GM18526 (cell line): ENCODE measurements at regions not wholly inside any gene's neighbourhood (a gene's known extent, or its start where the extent isn't known, plus 50 kb on each side); places are given as distances from the start of the nearest gene placed in this dataset.

ENCODE experiments used
- POLR2A ChIP-seq: IDR thresholded peaks from 3 replicates; pipeline ENCODE4 v1.6.1; 2011; ENCODE audit not compliant: insufficient read length; ENCODE audit errors: extremely low read depth

DNA sequence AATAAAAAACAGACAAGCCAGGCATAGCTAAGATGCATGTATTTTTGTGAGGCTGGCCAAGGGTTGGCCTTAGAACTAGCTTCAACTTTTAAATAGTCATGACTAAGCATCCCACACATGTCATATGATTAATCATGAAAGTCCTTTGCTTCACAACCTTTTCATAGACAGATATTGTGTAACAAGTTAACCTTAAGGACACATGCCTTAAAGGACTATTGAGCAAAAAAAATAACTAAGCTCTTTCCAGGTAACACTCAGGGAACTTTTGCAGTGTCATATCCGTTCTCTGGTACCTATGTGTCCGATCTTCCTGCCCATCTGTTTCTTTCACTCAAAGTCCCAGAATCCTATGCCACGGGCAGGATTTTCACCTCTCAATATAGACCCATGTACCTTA lies 498.4 kb downstream of the STK39 start:
- TF ChIP-seq POLR2A: no peak

DNA sequence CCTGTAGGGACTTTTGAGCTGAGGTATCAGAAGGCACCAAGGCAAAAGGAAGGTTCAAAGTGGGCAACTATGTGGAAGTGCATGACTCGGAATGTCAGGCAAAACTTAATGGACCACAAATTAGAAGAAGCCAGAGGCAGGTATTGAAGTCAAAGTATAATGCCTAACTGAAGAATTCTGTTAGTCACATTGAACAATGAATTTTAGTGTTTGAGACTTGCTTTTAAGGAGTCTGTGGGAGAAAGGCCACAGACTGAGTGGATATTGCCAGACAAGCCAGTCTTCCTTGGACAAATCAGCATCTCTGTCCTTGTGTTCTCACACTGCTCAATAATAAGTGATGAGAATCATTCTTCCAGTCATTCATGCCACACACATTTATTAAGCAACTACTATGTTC lies 498.9 kb downstream of the STK39 start:
- TF ChIP-seq POLR2A: no peak

DNA sequence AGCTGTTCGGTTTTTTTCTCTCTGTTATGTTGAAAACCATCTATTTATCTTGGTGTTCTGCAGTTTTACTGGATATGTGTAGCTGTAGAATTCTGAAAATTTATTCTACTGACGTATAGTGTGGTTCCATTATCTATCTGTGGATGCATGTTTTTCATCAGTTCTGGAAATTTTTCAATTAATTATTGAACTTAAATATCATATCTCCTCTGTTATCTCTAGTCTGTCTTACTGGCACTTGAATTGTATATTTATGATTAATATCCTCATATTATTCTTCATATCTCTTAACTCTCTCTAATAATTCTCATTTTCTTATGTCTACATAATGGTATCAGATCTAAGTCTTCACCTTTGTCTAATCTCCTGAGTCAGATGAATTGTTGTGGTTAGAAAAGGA lies 501.7 kb downstream of the STK39 start:
- no peak for TF ChIP-seq POLR2A

DNA sequence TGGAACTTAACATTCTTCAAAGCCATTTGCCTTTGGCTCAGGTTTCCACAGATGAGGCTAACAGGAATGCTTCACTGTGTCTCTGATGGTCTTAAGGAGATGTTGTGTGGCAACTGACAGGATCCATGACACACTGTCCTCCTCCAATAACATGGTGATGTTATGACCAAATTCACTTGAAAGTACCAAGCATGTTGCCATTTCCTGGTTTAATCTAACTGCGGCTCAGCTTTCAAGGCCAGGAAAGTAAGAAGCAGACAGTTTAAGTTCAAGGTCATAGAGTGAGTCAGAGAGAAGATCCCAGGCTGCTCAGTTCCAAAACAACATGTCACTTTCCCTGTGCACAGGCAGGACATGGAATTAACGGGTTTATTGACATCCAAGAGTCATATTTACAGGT lies 513.6 kb downstream of the STK39 start:
- TF ChIP-seq POLR2A: no peak

DNA sequence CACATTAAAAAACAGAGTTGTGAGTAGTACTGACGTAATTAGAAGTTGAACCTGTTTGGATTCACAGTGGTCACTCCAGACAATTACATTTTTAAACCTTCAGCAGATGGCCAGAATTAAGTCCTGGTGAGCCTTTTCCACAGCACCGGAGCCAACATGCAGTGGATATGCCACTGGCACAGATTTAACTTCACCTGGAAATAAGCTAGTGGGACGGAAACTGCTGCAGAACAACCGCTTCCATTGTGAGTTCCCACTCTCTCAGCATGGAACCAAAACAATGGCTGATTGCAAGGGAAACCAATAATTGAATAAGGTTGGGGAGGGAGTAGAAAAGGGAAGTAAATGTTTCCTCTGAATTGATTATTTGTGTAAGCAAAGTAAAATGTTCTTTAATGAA lies 515.1 kb downstream of the STK39 start:
- no peak for TF ChIP-seq POLR2A

DNA sequence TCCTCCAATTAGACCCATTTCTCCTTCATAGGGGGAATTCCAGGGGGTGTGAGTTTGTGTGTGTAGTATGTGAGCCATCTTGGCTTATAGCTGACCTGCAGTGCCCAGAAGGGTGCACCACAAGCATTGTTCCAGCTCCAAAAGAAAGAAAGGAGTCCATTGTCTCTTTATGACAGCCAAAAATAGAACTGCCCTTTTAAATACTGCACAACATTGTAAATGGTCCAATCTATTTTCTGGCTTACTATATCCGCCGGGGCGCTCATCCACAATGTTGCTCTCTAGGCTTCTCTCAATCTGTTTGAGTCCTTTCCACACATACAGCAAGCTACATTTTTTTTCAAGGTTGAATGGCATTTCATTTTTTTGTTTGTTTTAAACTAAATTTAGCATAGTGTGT lies 517.5 kb downstream of the STK39 start:
- TF ChIP-seq POLR2A: no peak

DNA sequence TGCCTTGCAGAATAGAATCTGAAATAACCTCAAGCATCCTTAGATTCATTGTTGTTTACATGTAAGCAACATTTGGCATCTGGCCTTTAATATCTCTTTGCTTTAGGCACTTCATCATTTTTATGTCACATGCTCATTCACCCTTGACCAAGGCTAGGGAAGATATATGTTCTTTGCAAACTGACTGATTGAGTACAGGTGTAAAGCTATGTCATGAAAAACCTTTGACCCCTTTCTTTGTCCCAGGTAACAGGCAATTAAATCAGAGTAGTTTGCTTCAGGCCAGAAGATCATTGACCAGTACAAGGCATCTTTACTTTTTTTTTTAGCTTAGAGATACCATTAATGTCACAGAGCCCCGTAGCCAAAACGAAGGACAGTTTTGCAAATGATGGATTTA lies 520.6 kb downstream of the STK39 start:
- no peak for TF ChIP-seq POLR2A

DNA sequence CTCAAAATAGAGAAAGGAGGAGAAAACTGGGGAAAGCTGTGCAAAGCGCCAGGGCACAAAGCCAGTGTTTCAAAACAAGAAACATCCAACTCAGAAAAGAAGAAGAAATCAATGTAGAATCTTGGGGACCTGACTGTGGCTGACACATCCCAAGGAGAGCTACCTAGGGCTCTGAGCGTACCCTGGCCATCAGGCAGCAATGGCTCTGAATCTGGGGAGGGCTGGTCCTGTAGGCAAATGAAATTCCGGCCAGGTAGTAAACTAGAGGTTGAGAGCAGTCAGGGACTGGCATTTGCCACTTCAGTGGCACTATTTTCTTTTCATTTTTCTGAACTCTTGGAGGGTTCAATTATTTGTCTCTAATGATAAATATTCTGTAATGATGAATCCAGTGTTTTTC lies 525.8 kb downstream of the STK39 start:
- TF ChIP-seq POLR2A: no peak

DNA sequence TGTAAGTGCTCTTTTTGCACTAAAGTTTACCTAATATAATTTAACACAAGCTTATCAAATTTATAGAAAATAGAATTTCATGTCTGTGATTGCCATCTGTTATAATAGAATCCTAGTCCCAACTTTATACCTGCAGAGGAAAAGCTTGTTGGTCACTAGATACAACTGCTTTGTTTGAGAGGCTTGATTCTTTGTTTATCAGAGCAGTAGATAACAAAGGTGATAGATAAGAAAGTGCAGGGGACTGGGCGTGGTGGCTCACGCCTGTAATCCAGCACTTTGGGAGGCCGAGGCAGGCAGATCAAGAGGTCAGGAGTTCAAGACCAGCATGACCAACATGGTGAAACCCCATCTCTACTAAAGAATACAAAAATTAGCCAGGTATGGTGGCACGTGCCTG lies 528.0 kb downstream of the STK39 start:
- TF ChIP-seq POLR2A: no peak

DNA sequence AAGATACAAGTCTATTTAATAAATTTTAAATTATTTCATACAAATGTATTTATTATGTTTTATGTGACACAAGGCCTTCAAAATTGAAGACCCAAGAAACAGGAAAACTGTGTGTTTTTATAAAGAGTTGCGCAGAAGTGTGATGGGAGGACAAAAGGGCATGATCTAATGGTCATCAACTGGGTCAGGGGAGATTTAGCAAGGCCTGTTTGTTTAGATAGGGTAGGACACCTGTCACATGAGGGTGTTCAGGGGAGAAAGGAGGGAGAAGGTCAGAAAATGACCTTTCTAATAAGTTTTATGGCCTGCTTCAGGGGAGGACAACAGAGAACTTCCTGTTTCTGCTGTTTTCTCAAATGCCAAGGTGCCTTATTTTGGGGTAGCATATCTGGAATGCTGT lies 528.8 kb downstream of the STK39 start:
- TF ChIP-seq POLR2A: no peak

DNA sequence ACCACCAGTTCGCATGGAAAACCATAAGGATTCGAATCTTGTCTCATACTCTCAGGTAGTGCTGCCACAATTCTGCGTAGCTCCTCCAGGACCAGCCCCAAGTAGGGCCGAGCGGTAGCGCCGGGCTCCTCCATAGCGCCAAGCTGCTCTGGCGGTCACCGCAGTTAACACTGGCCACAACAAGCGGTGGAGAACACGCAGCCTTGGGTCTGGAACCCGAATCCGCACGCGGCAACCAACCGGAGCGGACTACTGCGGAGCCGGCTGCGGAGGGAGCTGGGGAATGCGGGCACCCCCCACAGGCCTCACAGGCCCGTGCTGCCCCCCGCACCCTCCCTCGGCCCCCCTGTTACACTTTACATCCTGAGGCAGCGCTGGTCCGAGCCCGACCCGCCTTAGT lies 531.5 kb downstream of the STK39 start:
- no peak for TF ChIP-seq POLR2A

DNA sequence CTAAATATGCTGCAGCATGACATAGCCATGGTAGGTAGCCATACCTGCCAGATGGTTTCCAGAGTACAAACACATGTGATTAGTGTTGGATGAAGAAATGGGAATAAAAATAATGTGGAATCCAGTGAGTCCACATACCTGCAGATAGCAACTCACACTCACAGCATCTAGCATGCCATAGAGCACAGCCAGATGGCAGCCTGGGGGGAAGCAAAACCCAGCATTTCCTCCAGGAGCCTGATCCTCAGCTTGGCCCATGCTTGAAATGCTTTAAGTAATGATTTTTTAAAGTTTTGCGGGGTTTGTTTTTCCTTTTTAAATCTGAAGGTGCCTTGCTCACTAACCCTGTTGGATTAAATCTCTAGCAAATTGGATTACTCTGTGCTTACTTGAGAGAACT lies 535.1 kb downstream of the STK39 start:
- no peak for TF ChIP-seq POLR2A

DNA sequence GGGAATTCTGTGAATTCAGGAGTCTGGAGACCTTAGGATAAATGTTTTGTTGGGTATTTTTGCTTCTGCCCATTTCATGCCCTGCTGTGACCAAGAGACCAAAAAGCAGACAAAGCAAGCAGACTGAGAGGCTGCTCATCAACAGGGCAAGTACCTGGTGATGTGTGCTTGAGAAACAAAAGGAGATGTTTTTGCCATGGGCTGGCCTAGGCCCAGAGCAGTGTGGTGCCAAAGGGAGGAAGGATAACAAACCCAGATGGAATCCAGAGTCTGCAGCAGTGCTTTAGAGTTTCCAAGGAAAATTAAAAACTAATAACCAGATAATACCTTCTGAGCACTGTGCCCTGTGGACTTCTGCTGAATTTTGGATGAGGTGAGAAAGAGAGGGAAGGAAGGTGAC lies 538.4 kb downstream of the STK39 start:
- no peak for TF ChIP-seq POLR2A

DNA sequence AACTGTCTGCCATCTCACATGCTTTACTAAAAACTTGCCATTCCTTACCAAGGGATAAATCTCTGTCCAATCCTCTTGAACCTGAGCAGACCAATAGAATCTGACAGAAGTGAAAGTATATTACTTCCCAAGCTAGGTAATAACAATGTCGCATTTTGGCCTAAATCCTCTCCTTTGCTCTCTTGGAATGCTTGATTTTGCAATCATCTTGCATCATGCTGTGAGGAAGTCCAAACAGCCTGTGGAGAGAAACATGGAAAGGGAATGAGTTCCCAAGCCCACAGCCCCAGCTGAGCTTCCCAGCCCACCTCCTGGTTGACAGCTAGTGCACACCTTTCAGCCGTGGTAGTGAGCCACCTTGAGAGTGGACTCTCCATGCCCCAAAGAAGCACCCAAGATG lies 540.6 kb downstream of the STK39 start:
- no peak for TF ChIP-seq POLR2A

DNA sequence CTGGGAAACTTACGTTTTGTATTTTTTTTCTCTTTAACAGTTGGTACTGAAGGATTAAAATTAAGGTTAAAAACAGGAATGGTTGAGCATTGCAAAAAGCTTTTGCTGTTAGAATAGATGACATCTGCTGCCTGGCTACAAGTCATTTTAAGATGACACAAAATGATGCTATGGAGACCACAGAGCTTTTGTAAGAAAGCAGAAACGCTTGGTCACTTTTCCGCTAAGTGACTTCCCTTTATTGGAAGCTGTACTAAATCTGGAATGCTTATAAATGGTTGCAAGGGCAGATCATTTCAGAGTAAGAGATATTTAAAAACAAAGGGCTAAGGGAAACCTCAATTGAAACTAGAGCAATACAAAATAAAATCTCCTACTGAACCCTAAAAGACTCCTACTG lies 544.0 kb downstream of the STK39 start:
- TF ChIP-seq POLR2A: no peak

DNA sequence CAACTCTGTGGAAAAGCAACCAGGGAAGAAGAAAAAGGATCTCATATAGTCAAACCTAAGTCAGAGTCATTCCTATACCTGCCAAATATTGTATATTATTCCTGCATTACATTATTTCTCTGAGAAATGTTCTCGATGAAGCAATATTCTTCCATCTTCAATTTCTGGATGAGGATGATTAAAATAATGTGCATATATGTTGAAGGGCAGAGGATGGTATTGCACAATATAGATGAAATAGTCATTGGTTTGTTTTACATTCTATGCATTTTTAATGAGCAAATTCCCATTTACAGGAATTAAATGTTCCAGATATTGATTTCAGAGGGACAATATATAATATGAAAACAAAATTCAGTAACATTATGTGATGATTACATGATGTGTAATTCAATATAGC lies 545.2 kb downstream of the STK39 start:
- no peak for TF ChIP-seq POLR2A

DNA sequence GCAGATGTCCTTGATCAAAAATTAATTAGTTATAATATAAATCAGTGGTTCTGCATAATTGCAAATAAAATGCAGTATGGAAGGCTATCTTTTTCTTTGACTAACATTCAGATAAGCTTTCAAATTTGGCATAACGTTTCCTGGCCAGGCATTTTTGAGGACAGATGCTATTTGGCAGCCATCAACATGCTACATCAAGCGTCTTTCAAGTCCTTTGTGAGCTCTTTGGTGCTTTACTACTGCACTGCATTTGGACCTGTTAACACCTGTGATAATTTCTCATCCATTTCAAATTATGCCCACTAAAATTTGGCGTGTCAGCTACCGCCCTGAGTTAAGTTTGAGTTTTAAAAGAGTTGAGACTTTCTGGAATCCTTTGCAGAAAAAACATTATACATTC lies 545.7 kb downstream of the STK39 start:
- no peak for TF ChIP-seq POLR2A

DNA sequence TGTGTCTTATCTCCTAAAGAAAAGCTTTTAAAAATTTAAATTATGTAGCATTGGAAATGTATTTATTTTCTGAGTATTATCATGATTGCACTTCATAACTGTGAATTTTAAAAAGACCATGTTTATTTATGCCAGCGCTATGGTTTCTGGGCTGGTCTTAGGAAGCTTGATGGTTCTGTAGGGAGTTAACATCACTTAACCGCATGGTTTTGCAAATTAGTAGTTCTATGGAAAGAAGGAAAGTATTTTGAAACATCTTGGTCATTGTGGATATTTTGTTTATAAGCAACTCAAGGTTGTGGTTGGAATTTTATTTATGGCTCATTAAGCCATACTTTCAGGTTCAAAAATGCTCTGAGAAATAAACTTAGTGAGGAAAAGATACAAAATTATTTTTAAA lies 549.4 kb downstream of the STK39 start:
- no peak for TF ChIP-seq POLR2A
